Smooth muscle cell (in vitro differentiated cells): ENCODE measurements at regions not wholly inside any gene's neighbourhood (a gene's known extent, or its start where the extent isn't known, plus 50 kb on each side); places are given as distances from the start of the nearest gene placed in this dataset.

ENCODE experiments used
- DNase-seq: peaks from one replicate; lab custom pipeline; 2025; ENCODE audit not compliant: unreplicated experiment; lab: John Stamatoyannopoulos, UW
- H2AFZ ChIP-seq: fragments of 200-600 bp; sonication (generic); 2 replicates; pipeline ENCODE4 v1.6.0; 2016; ENCODE audit warnings: antibody characterized with exemption, low read depth, mild to moderate bottlenecking
- H3F3A ChIP-seq: fragments of 200-600 bp; sonication (generic); 2 replicates; pipeline ENCODE4 v1.6.0; 2017; ENCODE audit warnings: antibody characterized with exemption, low read depth
- H3K27ac ChIP-seq: fragments of 200-600 bp; sonication (generic); 2 replicates; pipeline ENCODE4 v1.5.1; 2016; ENCODE audit warnings: low read depth, mild to moderate bottlenecking
- H3K27me3 ChIP-seq: fragments of 200-600 bp; sonication (generic); 2 replicates; pipeline ENCODE4 v1.6.1; 2016; ENCODE audit warnings: low read depth, mild to moderate bottlenecking
- H3K36me3 ChIP-seq: fragments of 200-600 bp; sonication (generic); 2 replicates; pipeline ENCODE4 v1.5.1; 2016; ENCODE audit warnings: low read depth
- H3K4me1 ChIP-seq: fragments of 200-600 bp; sonication (generic); 2 replicates; pipeline ENCODE4 v1.5.1; 2016; ENCODE audit warnings: low read depth
- H3K4me2 ChIP-seq: fragments of 200-600 bp; sonication (generic); 2 replicates; pipeline ENCODE4 v1.6.0; 2016; ENCODE audit warnings: mild to moderate bottlenecking
- H3K4me3 ChIP-seq: fragments of 200-600 bp; sonication (generic); 2 replicates; pipeline ENCODE4 v1.5.1; 2016; ENCODE audit warnings: mild to moderate bottlenecking
- H3K79me2 ChIP-seq: fragments of 200-600 bp; sonication (generic); 2 replicates; pipeline ENCODE4 v1.6.0; 2016; ENCODE audit warnings: low read depth, mild to moderate bottlenecking
- H3K9ac ChIP-seq: fragments of 200-600 bp; sonication (generic); 2 replicates; pipeline ENCODE4 v1.6.0; 2016; ENCODE audit warnings: low read depth
- H3K9me3 ChIP-seq: fragments of 200-600 bp; sonication (generic); replicated peaks from 2 replicates; pipeline ENCODE4 v1.5.1; 2016; ENCODE audit warnings: low read depth
- H4K20me1 ChIP-seq: fragments of 200-600 bp; sonication (generic); 2 replicates; pipeline ENCODE4 v1.6.0; 2016; ENCODE audit warnings: low read depth
- whole genome bisulfite sequencing: methylation state at CpG from one replicate; pipeline ENCODE4 v1.1.7; 2016; ENCODE audit warnings: low lambda C conversion rate; 5-methylcytosine and 5-hydroxymethylcytosine counted together
- TF ChIP-seq, protein P1 (sequence below): fragments of 200-600 bp; sonication (generic); IDR thresholded peaks from 2 replicates; pipeline ENCODE4 v1.5.1; 2017; ENCODE audit warnings: borderline replicate concordance, mild to moderate bottlenecking, antibody characterized with exemption; ENCODE audit not compliant: insufficient read depth, poor library complexity, severe bottlenecking

DNA sequence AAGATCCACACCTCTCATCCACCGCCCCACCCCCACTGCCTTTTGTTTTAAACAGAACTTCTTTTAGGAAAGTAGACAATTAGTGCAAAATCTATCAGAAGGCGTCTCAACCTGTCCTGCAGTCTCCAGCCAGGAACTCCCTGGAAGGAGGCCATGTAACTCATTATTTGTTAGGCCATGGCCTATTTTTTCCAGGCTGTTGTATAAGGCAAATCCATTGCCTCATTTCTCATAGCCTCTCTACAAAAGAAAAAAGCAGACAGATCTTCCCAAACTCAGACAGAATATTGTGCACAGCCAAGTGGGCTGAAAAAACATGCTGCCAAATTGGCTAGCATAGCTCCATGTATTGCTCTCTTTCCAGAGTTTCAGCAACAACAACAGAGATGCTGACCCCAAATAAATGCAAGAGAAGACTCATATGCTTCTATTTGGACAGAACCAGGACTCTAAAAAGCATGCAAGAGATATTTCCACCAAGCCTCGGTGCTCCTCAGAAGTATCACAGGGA is 770.7 kb upstream of the CXADR start:
- no peak overlapping the region for H3K9ac ChIP-seq
- no peaks in the 10 kb centered on the region for H3K79me2 ChIP-seq
- no peaks in the 10 kb centered on the region for H3K27me3 ChIP-seq
- TF ChIP-seq, protein P1, sequence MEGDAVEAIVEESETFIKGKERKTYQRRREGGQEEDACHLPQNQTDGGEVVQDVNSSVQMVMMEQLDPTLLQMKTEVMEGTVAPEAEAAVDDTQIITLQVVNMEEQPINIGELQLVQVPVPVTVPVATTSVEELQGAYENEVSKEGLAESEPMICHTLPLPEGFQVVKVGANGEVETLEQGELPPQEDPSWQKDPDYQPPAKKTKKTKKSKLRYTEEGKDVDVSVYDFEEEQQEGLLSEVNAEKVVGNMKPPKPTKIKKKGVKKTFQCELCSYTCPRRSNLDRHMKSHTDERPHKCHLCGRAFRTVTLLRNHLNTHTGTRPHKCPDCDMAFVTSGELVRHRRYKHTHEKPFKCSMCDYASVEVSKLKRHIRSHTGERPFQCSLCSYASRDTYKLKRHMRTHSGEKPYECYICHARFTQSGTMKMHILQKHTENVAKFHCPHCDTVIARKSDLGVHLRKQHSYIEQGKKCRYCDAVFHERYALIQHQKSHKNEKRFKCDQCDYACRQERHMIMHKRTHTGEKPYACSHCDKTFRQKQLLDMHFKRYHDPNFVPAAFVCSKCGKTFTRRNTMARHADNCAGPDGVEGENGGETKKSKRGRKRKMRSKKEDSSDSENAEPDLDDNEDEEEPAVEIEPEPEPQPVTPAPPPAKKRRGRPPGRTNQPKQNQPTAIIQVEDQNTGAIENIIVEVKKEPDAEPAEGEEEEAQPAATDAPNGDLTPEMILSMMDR, result no peak
- no peaks in the 10 kb centered on the region for H3K4me1 ChIP-seq
- WGBS, result 62% methylated on average over 3 of the region's 3 CpGs
- DNase-seq, result no peak
- no peaks in the 10 kb centered on the region for H3K36me3 ChIP-seq
- no peak overlapping the region for H3K4me3 ChIP-seq
- no peak overlapping the region for H2AFZ ChIP-seq
- no peaks in the 10 kb centered on the region for H3F3A ChIP-seq
- no peak overlapping the region for H3K4me2 ChIP-seq
- no peaks in the 10 kb centered on the region for H3K9me3 ChIP-seq
- no peak overlapping the region for H3K27ac ChIP-seq
- H4K20me1 ChIP-seq, result no peaks in the 10 kb centered on the region

DNA sequence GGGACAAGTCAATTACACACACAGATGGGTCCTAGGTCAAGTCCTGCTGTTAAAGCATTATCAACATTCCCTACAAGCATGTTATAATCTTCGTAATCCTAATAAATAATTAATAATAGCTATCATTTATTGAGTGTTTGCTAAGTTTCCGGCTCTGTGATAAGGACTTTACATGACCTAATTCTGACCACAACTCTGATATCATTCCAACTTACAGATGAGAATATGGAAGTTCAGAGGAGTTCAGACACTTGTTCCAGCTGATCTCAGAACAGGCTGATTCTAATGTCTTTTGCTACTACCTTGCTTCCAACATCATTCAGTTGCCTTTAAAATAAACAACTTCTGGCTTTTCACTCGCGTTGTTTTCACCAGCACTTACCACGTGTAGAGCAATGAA is 770.1 kb upstream of the CXADR start:
- 95% methylated on average over 5 of the region's 5 CpGs for WGBS
- Histone ChIP-seq H3K79me2 (no peaks in the 10 kb centered on the region), H3K4me3 (no peak overlapping the region)

DNA sequence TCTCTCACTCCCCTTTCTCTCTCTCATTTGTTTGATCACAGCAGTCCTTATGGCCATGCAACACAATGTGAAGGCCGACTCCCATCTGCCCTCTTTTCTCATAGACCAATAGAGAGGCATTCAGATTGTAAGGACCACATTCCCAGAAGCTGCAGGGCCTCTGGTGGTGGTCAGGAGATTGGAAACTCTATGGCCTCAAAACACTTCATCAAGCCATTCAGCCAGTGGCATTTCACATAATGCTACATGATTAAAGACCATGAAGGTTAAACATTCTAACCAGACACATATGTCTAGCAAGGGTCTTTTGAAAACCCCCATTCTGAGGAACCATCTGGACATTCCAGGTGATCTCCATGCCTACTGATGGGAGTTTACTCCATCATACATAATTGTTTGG is 769.5 kb upstream of the CXADR start:
- Histone ChIP-seq H3K9me3 (no peaks in the 10 kb centered on the region), H3K9ac (no peak overlapping the region), H3K4me1 (no peaks in the 10 kb centered on the region), H4K20me1 (no peaks in the 10 kb centered on the region), H3K4me2 (no peak overlapping the region), H3K4me3 (no peak overlapping the region), H2AFZ (no peak overlapping the region), H3K27me3 (no peaks in the 10 kb centered on the region), H3K27ac (no peak overlapping the region), H3K79me2 (no peaks in the 10 kb centered on the region), H3K36me3 (no peaks in the 10 kb centered on the region), H3F3A (no peaks in the 10 kb centered on the region)
- WGBS, result 88% methylated on average over 1 of the region's 1 CpG
- TF ChIP-seq, protein P1, result no peak
- DNase-seq, result no peak

More for the DNA sequence above, 770.1 kb upstream of the CXADR start:
- H3F3A ChIP-seq, result no peaks in the 10 kb centered on the region
- no peak overlapping the region for H3K27ac ChIP-seq
- no peaks in the 10 kb centered on the region for H4K20me1 ChIP-seq
- TF ChIP-seq, protein P1, result no peak
- no peak for DNase-seq
- no peaks in the 10 kb centered on the region for H3K4me1 ChIP-seq
- H2AFZ ChIP-seq, result no peak overlapping the region
- H3K36me3 ChIP-seq, result no peaks in the 10 kb centered on the region
- H3K27me3 ChIP-seq, result no peaks in the 10 kb centered on the region
- no peak overlapping the region for H3K4me2 ChIP-seq
- no peaks in the 10 kb centered on the region for H3K9me3 ChIP-seq
- H3K9ac ChIP-seq, result no peak overlapping the region

- H3K9me3 ChIP-seq, result no peaks in the 10 kb centered on the region
- no peaks in the 10 kb centered on the region for H3K4me1 ChIP-seq
- H3K79me2 ChIP-seq, result no peaks in the 10 kb centered on the region
- H2AFZ ChIP-seq, result no peak overlapping the region
- no peak overlapping the region for H3K4me3 ChIP-seq
- H4K20me1 ChIP-seq, result no peaks in the 10 kb centered on the region
- DNase-seq, result no peak
- 50% methylated on average over 3 of the region's 3 CpGs for WGBS
- TF ChIP-seq, protein P1, result no peak
- no peaks in the 10 kb centered on the region for H3K27me3 ChIP-seq
- no peak overlapping the region for H3K4me2 ChIP-seq
- H3F3A ChIP-seq, result no peaks in the 10 kb centered on the region
- no peak overlapping the region for H3K9ac ChIP-seq
- H3K27ac ChIP-seq, result no peak overlapping the region
- no peaks in the 10 kb centered on the region for H3K36me3 ChIP-seq
Observed at GRCh38 chr21:16750926-16751325, 761.9 kb upstream of the CXADR start.
